Head of caudate nucleus (tissue), 42 donors: ENCODE measurements at regions not wholly inside any gene's neighbourhood (a gene's known extent, or its start where the extent isn't known, plus 50 kb on each side); places are given as distances from the start of the nearest gene placed in this dataset.
A peak's percentile ranks its signal among the peaks of the same experiment; 100 is the strongest.

Experiments used
- DNase-seq, 42 donors: peaks; one replicate each; pipeline versions ENCODE4 v3.0.0 to v3.0.0-alpha.2; 2020 to 2021; ENCODE audit warnings: mixed read lengths in 7 of 42
- intact Hi-C: fragments of 100-400 bp; cut with DNase I; formaldehyde crosslinking; loops from one replicate; pipeline ENCODE4 v1.15.0; 2022

- intact Hi-C loops = no loop called here
- peak in 10 of 42 donors; percentile 1 to 25 (median 10) for DNase-seq
These were observed 461.8 kb downstream of the BRD1 start for GRCh38 chr22:49365910-49366309.

DNA sequence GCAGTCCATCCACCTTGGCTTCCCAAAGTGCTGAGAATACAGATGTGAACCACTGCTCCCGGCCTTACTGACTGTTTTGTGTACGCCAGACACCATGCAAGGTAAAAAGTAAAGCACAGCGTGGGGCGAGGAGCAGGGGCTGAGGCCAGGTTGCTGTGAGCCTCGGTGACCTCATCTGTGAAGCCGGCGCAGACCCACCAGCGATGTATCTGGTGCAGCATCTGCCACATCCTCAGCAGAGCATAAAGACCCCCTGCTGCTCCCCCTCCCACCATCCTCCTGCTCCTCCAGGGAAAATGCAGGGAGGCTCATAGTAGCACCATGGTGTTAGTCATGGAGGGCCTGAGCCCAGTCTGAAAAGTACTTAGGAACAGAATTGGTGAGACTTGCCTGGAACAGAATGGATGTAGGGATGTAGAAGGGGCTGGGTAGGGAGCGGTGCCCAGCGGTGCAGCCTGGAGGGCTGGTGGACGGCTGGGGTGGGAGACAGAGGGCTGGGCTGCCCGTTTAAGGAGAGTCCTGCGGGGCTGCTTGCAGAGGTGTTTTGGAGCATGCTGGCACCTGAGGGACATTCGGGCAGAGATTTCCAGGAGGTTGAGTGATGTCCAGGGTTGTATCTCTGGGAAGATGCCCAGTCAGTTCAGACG lies 462.4 kb downstream of the BRD1 start:
- DNase-seq = peak in 12 of 42 donors; percentile 0 to 22 (median 9)
- intact Hi-C loops = no loop called here

- intact Hi-C loops = no loop called here
- peak in 12 of 42 donors; percentile 1 to 29 (median 8) for DNase-seq
These were observed 463.3 kb downstream of the BRD1 start for GRCh38 chr22:49364398-49364797.

- intact Hi-C loops = no loop called here
- peak in 11 of 42 donors; percentile 3 to 34 (median 12) for DNase-seq
These were observed 464.0 kb downstream of the BRD1 start for GRCh38 chr22:49363526-49364230.

- intact Hi-C loops = no loop called here
- peak in 9 of 42 donors; percentile 0 to 24 (median 10) for DNase-seq
These were observed 465.3 kb downstream of the BRD1 start for GRCh38 chr22:49362211-49362839.

DNA sequence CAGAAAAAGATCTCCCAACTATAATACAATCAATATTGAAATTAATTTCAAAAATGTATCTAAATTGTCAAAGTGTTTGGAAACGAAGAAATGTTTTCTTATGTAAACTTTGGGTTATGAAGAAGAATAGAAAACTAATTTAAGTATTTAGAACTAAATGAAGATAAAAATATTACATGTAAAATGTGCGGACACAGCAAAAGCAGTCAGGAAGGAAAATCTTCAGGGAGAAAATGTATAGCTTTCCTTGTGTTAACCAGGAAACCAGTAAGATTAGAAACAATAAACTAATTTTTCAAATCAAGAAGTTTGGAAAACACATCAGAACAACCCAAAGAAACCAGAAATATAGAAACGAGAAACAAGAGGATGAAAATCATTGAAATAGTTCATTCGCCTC lies 466.5 kb downstream of the BRD1 start:
- DNase-seq = no peak
- intact Hi-C loops = no loop called here

- no peak for DNase-seq
- intact Hi-C loops = no loop called here
These were observed 466.9 kb downstream of the BRD1 start for GRCh38 chr22:49360746-49361145.

GRCh38 chr22:49359076-49359475 lies 468.6 kb downstream of the BRD1 start:
- intact Hi-C loops = no loop called here
- peak in 5 of 42 donors; percentile 2 to 23 (median 6) for DNase-seq

DNA sequence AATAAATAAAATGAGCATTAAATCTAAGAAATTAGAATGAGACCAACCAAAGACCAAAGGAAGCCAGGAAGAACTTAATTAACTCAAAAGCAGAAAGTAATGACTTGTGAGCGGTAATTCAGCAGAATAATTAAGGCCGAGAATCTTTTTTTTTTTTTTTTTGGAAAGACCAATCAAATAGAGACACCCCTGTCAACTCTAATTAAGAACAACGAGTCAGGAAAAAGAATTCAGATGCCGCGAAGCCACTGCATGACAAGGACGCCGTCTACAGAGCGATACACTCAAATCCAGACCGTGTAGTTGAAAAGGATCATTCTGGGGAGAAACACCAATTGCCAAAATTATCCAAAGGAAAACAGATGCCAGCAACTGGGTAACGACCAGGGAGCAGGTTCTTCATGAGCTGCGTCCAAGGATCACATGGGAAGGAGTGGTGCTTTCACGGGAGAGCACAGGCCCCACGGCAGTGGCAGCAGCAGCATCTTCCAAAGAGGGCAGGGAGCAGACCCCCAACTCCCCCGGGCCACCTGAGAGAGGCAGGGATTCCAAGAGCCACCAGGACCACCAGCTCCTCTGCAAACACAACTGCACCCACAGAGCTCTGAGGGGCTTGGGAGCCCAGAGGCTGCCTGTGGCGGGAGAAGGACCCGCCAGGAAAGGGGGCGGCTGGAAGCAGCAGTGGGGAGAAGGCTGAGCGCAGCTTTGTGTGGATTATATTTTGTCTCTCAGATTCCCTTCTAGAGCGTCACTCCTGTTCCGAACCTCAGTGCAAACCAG lies 469.8 kb downstream of the BRD1 start:
- intact Hi-C loops = no loop called here
- peak in 8 of 42 donors; percentile 0 to 31 (median 4) for DNase-seq

DNA sequence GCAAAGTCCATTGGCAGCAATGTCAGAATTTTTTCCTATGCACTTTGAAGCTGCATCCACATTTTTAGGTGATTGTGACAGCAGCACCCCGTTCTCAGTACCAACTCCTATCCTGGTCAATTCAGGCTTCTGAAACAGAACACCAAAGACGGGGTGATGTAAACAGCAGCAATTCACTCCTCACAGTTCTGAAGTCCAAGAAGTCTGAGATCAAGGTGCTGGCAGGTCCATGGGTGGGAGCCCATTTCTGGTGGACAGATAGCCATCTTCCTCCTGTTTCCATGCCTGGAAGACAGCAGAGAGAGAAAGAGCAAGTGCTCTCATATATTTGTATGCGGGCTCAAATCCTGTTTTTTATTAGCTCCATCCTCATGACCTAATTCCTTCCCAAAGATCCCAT lies 471.2 kb downstream of the BRD1 start:
- DNase-seq = peak in 3 of 42 donors; percentile 3 to 23 (median 21)

GRCh38 chr22:49355211-49355920 lies 472.3 kb downstream of the BRD1 start:
- intact Hi-C loops = no loop called here
- peak in 6 of 42 donors; percentile 1 to 25 (median 10) for DNase-seq

More for the DNA sequence above, 471.2 kb downstream of the BRD1 start:
- intact Hi-C loops = no loop called here

GRCh38 chr22:49354516-49355210 lies 473.0 kb downstream of the BRD1 start:
- intact Hi-C loops = no loop called here

DNA sequence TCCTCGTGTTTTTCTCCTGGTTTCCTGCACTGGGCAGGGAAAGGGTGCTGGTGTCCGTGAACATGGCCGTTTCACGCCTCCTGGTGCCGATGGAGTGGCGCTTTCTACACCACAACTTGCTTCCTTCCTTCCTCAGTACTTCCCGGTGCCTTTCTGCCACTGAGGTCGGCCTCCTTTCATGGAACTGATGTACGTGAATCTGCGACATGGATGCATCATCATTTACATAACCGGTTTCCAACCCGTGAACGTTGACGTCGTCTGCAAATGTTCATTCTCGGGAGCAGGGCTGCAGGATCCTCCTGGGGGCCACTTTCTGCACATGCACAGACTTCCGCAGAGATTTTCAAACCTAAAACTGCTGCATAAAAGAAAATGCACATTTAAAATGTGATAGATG lies 474.4 kb downstream of the BRD1 start:
- DNase-seq = peak in 9 of 42 donors; percentile 1 to 32 (median 7)
- intact Hi-C loops = no loop called here

More at GRCh38 chr22:49354516-49355210, 473.0 kb downstream of the BRD1 start:
- DNase-seq = peak in 9 of 42 donors; percentile 1 to 27 (median 4)

GRCh38 chr22:49352361-49353169 lies 475.1 kb downstream of the BRD1 start:
- peak in 8 of 42 donors; percentile 3 to 42 (median 9) for DNase-seq
- intact Hi-C loops = no loop called here

DNA sequence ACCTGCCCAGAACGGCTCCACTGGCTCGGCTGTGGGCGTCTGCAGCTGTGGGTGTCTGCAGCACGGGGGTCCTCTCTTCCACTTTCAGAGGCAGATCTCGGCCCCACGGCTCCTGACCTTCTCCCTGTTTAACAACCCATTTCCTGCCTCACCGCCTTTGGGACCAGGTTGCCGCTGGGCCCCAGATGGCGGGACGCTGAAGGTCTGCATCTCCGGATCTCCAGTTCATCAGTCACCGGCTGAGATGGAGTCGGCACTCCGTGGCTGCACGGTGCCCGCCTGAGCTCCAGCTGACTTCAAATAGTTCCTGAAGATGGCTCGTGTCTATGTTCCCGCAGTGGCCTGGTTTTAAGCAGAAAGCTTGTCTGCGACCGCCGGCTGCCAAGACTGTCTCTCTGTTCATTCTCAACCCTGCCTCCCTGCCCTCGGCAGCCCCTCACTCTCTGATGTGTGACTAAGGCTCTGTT lies 475.9 kb downstream of the BRD1 start:
- DNase-seq = peak in 7 of 42 donors; percentile 6 to 39 (median 9)
- intact Hi-C loops = no loop called here

DNA sequence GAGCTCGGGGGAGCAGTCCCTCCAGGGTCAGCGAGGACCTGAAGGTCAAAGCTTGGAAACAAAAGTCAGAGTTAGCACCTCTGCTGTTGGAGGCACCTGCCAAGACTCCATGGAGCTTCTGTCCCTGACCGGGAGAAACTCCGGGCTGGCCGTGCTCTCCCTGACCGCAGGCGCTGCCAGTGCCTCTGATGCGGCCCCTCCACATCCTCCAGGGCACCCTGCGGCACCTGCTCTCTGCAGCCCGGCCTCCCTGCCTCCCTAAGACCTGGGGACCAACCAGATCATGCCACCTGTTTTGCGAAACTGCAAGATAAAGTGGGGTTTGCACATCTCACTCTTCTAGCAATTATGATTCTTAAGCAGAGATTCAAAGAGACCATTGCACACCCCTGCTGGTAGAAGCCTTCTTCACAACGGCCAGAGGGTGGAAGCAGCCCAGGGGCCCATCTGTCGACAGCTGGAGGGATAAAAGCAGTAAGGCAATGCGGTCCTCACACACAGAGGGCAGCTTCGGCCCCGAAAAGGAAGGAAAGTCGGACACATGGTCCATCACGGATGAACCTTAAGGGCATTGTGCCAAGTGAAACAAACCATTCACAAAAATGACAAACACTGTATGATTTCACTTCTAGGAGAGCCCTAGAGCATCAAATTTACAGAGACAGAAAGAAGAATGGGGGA lies 477.1 kb downstream of the BRD1 start:
- peak in 6 of 42 donors; percentile 1 to 33 (median 15) for DNase-seq
- intact Hi-C loops = no loop called here
